HEK293 (cell line): ENCODE measurements at regions not wholly inside any gene's neighbourhood (a gene's known extent, or its start where the extent isn't known, plus 50 kb on each side); places are given as distances from the start of the nearest gene placed in this dataset.

ENCODE experiments used
- CTCF ChIA-PET: fragments of 350-600 bp; formaldehyde crosslinking; extraction: SDS; loops from one replicate; lab custom pipeline; 2021; ENCODE audit warnings: antibody characterized with exemption; lab: Yijun Ruan, JAX
- POLR2A ChIA-PET: fragments of 300-600 bp; formaldehyde crosslinking; extraction: SDS; loops from one replicate; lab custom pipeline; 2020; ENCODE audit warnings: antibody characterized with exemption, inconsistent platforms; lab: Yijun Ruan, JAX
- H3K27ac ChIP-seq: fragments of 200-500 bp; sonication (Bioruptor generic); 2 replicates; pipeline ENCODE4 v1.5.1; 2014; ENCODE audit warnings: low read depth, low read length, control low read depth, inconsistent platforms; ENCODE audit errors: extremely low read depth
- H3K36me3 ChIP-seq, 2 experiments: fragments of 200-500 bp in 1 of 2; sonication (Bioruptor generic) in 1 of 2; 1 replicate in 1 of 2; 2 replicates in 1 of 2; pipeline ENCODE4 v1.5.1; 2014 to 2017; ENCODE audit warnings: inconsistent platforms in 2 of 2, low read length in 2 of 2; ENCODE audit not compliant: control insufficient read depth in 2 of 2, insufficient read depth in 1 of 2
- H3K4me1 ChIP-seq: fragments of 200-500 bp; sonication (Bioruptor generic); 2 replicates; pipeline ENCODE4 v1.5.1; 2014; ENCODE audit warnings: mild to moderate bottlenecking, low read length, inconsistent platforms; ENCODE audit not compliant: control insufficient read depth, insufficient read depth
- H3K4me3 ChIP-seq: 2 replicates; pipeline ENCODE4 v1.5.1; 2011; ENCODE audit warnings: low read depth, mild to moderate bottlenecking, control low read depth, low read length, moderate library complexity
- H3K9me3 ChIP-seq: fragments of 200-500 bp; sonication (Bioruptor generic); 2 replicates; pipeline ENCODE4 v1.5.1; 2014; ENCODE audit warnings: low read depth, low read length, inconsistent platforms; ENCODE audit not compliant: control insufficient read depth, insufficient read depth
- KLF7 ChIP-seq: fragments of 450-650 bp; formaldehyde crosslinking; IDR thresholded peaks from 2 replicates; pipeline ENCODE4 v1.5.1; 2016; ENCODE audit warnings: missing biosample characterization, missing genetic modification characterization, borderline replicate concordance
- PRDM4 ChIP-seq: fragments of 450-650 bp; formaldehyde crosslinking; IDR thresholded peaks from 2 replicates; pipeline ENCODE4 v1.5.1; 2017; ENCODE audit warnings: missing biosample characterization, missing genetic modification characterization
- ZNF175 ChIP-seq: fragments of 450-650 bp; formaldehyde crosslinking; IDR thresholded peaks from 2 replicates; pipeline ENCODE4 v1.5.1; 2016; ENCODE audit warnings: missing biosample characterization, missing genetic modification characterization
- ZNF214 ChIP-seq: fragments of 450-650 bp; formaldehyde crosslinking; IDR thresholded peaks from 2 replicates; pipeline ENCODE4 v1.5.1; 2017; ENCODE audit warnings: missing biosample characterization, mild to moderate bottlenecking, missing genetic modification characterization, borderline replicate concordance
- ZNF23 ChIP-seq: fragments of 450-650 bp; formaldehyde crosslinking; IDR thresholded peaks from 2 replicates; pipeline ENCODE4 v1.5.1; 2016; ENCODE audit warnings: missing biosample characterization, missing genetic modification characterization, borderline replicate concordance
- ZNF426 ChIP-seq: fragments of 450-650 bp; formaldehyde crosslinking; IDR thresholded peaks from 2 replicates; pipeline ENCODE4 v1.5.1; 2017; ENCODE audit warnings: missing biosample characterization, missing genetic modification characterization, mild to moderate bottlenecking, inconsistent platforms, moderate library complexity
- ZNF433 ChIP-seq: fragments of 450-650 bp; formaldehyde crosslinking; IDR thresholded peaks from 2 replicates; pipeline ENCODE4 v1.5.1; 2016; ENCODE audit warnings: missing biosample characterization, missing genetic modification characterization, low read depth
- ZNF510 ChIP-seq: fragments of 450-650 bp; formaldehyde crosslinking; IDR thresholded peaks from 2 replicates; pipeline ENCODE4 v1.5.1; 2018; ENCODE audit warnings: mild to moderate bottlenecking, missing genetic modification characterization, missing biosample characterization; ENCODE audit not compliant: insufficient replicate concordance
- ZNF621 ChIP-seq: fragments of 450-650 bp; formaldehyde crosslinking; IDR thresholded peaks from 2 replicates; pipeline ENCODE4 v1.5.1; 2017; ENCODE audit warnings: missing biosample characterization, missing genetic modification characterization
- ZNF670 ChIP-seq: fragments of 450-650 bp; formaldehyde crosslinking; IDR thresholded peaks from 2 replicates; pipeline ENCODE4 v1.5.1; 2016; ENCODE audit warnings: missing biosample characterization, missing genetic modification characterization, low read depth
- ZNF707 ChIP-seq: fragments of 450-650 bp; formaldehyde crosslinking; IDR thresholded peaks from 2 replicates; pipeline ENCODE4 v1.5.1; 2016; ENCODE audit warnings: missing biosample characterization, missing genetic modification characterization
- TF ChIP-seq, protein P1 (sequence below): fragments of 450-650 bp; formaldehyde crosslinking; IDR thresholded peaks from 2 replicates; pipeline ENCODE4 v1.5.1; 2016; ENCODE audit warnings: missing biosample characterization, missing genetic modification characterization
- TF ChIP-seq, protein P2 (sequence below): fragments of 450-650 bp; formaldehyde crosslinking; IDR thresholded peaks from 2 replicates; pipeline ENCODE4 v1.5.1; 2016; ENCODE audit warnings: missing biosample characterization, missing genetic modification characterization, low read depth
- TF ChIP-seq, protein P3 (sequence below): fragments of 450-650 bp; formaldehyde crosslinking; IDR thresholded peaks from 2 replicates; pipeline ENCODE4 v1.5.1; 2016; ENCODE audit warnings: missing biosample characterization, missing genetic modification characterization
- TF ChIP-seq, protein P4 (sequence below): sonication (generic); formaldehyde crosslinking; IDR thresholded peaks from 2 replicates; pipeline ENCODE4 v1.8.1; 2022; ENCODE audit warnings: mild to moderate bottlenecking, moderate library complexity, missing genetic modification reagents

- H3K4me3 ChIP-seq = no peak overlapping the region
- CTCF ChIA-PET = no interaction called here
- no peaks in the 10 kb centered on the region for H3K36me3 ChIP-seq
- no peaks in the 10 kb centered on the region for H3K4me1 ChIP-seq
- POLR2A ChIA-PET = no interaction called here
- no peak overlapping the region for H3K27ac ChIP-seq
- no peaks in the 10 kb centered on the region for H3K9me3 ChIP-seq
- TF ChIP-seq, protein P1, sequence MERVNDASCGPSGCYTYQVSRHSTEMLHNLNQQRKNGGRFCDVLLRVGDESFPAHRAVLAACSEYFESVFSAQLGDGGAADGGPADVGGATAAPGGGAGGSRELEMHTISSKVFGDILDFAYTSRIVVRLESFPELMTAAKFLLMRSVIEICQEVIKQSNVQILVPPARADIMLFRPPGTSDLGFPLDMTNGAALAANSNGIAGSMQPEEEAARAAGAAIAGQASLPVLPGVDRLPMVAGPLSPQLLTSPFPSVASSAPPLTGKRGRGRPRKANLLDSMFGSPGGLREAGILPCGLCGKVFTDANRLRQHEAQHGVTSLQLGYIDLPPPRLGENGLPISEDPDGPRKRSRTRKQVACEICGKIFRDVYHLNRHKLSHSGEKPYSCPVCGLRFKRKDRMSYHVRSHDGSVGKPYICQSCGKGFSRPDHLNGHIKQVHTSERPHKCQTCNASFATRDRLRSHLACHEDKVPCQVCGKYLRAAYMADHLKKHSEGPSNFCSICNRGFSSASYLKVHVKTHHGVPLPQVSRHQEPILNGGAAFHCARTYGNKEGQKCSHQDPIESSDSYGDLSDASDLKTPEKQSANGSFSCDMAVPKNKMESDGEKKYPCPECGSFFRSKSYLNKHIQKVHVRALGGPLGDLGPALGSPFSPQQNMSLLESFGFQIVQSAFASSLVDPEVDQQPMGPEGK (tag by site-specific recombination) = no peak
- TF ChIP-seq KLF7 (tag by site-specific recombination) (no peak), ZNF426 (no peak), ZNF621 (tag by site-specific recombination) (no peak), ZNF214 (tag by site-specific recombination) (no peak), ZNF510 (tag by site-specific recombination) (no peak)
- TF ChIP-seq, protein P2, sequence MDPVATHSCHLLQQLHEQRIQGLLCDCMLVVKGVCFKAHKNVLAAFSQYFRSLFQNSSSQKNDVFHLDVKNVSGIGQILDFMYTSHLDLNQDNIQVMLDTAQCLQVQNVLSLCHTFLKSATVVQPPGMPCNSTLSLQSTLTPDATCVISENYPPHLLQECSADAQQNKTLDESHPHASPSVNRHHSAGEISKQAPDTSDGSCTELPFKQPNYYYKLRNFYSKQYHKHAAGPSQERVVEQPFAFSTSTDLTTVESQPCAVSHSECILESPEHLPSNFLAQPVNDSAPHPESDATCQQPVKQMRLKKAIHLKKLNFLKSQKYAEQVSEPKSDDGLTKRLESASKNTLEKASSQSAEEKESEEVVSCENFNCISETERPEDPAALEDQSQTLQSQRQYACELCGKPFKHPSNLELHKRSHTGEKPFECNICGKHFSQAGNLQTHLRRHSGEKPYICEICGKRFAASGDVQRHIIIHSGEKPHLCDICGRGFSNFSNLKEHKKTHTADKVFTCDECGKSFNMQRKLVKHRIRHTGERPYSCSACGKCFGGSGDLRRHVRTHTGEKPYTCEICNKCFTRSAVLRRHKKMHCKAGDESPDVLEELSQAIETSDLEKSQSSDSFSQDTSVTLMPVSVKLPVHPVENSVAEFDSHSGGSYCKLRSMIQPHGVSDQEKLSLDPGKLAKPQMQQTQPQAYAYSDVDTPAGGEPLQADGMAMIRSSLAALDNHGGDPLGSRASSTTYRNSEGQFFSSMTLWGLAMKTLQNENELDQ (tag by site-specific recombination) = no peak
- TF ChIP-seq, protein P3, sequence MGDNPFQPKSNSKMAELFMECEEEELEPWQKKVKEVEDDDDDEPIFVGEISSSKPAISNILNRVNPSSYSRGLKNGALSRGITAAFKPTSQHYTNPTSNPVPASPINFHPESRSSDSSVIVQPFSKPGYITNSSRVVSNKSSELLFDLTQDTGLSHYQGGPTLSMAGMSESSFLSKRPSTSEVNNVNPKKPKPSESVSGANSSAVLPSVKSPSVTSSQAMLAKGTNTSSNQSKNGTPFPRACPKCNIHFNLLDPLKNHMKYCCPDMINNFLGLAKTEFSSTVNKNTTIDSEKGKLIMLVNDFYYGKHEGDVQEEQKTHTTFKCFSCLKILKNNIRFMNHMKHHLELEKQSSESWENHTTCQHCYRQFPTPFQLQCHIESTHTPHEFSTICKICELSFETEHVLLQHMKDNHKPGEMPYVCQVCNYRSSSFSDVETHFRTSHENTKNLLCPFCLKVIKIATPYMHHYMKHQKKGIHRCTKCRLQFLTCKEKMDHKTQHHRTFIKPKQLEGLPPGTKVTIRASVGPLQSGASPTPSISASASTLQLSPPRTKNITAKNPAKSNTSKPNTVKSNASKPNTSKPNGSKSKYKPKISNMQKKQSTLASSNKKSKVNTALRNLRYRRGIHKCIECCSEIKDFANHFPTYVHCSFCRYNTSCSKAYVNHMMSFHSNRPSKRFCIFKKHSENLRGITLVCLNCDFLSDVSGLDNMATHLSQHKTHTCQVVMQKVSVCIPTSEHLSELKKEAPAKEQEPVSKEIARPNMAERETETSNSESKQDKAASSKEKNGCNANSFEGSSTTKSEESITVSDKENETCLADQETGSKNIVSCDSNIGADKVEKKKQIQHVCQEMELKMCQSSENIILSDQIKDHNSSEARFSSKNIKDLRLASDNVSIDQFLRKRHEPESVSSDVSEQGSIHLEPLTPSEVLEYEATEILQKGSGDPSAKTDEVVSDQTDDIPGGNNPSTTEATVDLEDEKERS (tag by site-specific recombination) = no peak
- TF ChIP-seq, protein P4, sequence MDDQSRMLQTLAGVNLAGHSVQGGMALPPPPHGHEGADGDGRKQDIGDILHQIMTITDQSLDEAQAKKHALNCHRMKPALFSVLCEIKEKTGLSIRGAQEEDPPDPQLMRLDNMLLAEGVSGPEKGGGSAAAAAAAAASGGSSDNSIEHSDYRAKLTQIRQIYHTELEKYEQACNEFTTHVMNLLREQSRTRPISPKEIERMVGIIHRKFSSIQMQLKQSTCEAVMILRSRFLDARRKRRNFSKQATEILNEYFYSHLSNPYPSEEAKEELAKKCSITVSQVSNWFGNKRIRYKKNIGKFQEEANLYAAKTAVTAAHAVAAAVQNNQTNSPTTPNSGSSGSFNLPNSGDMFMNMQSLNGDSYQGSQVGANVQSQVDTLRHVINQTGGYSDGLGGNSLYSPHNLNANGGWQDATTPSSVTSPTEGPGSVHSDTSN (CRISPR knock-in tag) = no peak
- TF ChIP-seq, all 188 proteins: peak for 0
These were observed 70.8 kb upstream of the FSTL5 start for GRCh38 chr4:162234595-162234994.

DNA sequence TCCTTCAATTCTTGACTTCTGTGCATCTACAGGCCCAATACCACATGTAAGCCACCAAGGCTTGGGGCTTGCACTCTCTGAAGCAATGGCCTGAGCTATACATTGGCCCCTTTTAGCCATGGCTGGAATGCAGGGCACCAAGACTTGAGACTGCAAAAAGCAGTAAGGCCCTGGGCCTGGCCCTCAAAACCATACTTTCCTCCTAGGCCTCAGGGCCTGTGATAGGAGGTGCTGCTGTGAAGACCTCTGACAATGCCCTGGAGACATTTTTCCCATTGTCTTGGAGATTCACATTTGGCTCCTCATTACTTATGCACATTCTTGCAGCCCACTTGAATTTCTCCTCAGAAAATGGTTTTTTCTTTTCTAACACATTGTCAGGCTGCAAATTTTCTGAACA lies 68.5 kb upstream of the FSTL5 start:
- CTCF ChIA-PET = no interaction called here
- Histone ChIP-seq H3K27ac (no peak overlapping the region), H3K4me1 (no peaks in the 10 kb centered on the region), H3K9me3 (no peaks in the 10 kb centered on the region), H3K4me3 (no peak overlapping the region), H3K36me3 (no peaks in the 10 kb centered on the region)
- TF ChIP-seq PRDM4 (no peak), ZNF23 (tag by site-specific recombination) (no peak), ZNF707 (tag by site-specific recombination) (no peak), ZNF433 (tag by site-specific recombination) (no peak), ZNF175 (tag by site-specific recombination) (no peak), ZNF670 (tag by site-specific recombination) (no peak)
- TF ChIP-seq, protein P1 (tag by site-specific recombination) = no peak
- POLR2A ChIA-PET = no interaction called here
